ENCODE measurements at regions not wholly inside any gene's neighbourhood (a gene's known extent, or its start where the extent isn't known, plus 50 kb on each side); places are given as distances from the start of the nearest gene placed in this dataset.
"Not testable (repeated sequence)": the region's sequence is repeated elsewhere in the genome, so short reads cannot be mapped to it uniquely, and the experiment has no call there.

DNA sequence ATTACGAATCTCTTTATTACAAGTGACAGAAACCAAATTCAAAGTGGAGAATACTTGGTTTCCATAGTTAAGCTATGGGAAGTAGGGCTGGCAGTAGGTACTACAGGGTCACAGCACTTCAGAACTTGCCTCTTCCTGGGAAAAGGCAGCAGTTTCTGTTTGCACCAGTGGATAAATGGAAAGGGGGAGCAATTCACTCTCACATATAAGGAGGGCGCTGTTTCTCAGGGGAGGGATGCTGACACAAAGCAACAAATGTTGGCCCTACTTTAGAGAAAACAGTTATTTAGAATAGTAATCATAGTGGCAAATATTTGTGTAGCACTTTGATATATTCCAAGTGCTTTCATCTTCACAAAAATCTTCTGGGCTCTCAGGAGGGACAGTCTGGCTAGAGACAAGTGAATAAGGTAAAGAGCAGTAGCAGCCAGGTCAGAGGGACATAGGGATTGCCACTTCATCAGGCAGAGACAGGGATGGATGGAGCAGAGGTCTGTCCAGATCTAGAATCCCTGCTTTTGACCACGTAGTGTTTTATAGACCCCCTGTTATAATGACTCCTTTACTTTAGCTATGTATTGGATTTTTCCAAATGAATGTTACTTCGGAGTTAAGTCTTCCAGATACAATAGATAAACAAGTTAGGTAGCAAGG lies 554.8 kb upstream of the SGCD start:
- no peak for DNase-seq (ENCODE audit: low spot score)

DNA sequence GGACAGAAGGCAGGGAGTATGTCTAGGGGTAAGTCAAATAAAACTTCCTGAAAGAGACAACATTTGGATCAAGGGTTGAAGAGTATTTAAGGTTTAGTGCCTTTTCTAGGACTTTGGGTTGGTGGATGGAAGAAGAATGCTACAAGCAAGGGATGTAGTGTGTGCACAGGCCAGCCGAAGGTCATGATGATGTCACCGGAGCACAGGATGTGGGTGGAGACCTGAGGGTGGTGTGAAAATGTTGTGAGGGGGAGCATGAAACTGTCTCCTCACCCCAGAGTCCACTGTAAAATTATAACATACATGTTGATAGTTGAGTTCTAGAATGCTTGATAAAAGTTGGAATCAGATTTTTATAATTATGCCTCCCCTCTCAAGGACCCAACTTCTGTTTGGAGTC lies 553.3 kb upstream of the SGCD start:
- DNase-seq (ENCODE audit: low spot score), result no peak

- no peak for DNase-seq (ENCODE audit: low spot score)
These were observed 546.7 kb upstream of the SGCD start for GRCh38 chr5:155780260-155780659.

- peak; percentile 10 for DNase-seq (ENCODE audit: low spot score)
These were observed 543.7 kb upstream of the SGCD start for GRCh38 chr5:155783246-155783645.

GRCh38 chr5:155783791-155784190 lies 543.2 kb upstream of the SGCD start:
- DNase-seq (ENCODE audit: low spot score), result no peak

DNA sequence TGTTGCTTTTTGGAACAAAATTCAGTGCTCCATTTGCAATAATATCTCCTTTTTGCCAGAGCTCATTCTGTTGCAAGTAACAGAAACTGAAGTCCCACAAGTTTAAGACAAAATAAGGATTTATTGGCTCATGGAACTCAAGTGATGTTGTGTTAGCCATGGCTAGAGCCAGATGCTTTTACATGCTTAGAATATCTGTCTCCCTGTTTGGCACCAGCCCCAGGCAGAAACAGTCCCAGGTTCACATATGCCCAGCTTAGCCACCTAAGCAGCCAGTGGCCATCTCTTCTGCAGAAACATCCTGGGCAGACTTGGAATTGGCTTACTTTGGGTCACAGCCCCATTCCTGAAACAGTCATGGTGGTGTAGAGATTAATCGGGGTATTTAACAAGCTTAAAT lies 540.9 kb upstream of the SGCD start:
- DNase-seq (ENCODE audit: low spot score), result no peak

DNA sequence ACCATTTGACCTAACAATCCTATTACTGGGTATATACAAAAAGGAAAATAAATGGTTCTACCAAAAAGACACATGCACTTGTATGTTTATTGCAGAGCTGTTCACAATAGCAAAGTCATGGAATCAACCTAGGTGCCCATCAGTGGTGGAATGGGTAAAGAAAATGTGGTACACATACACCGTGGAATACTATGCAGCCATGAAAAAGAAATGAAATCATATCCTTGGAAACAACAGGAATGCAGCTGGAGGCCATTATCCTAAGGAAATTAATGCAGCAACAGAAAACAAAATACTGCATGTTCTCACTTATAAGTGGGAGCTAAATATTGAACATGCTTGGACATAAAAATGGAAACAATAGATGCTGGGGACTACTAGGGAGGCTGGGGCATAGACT lies 534.1 kb upstream of the SGCD start:
- no peak for DNase-seq (ENCODE audit: low spot score)

DNA sequence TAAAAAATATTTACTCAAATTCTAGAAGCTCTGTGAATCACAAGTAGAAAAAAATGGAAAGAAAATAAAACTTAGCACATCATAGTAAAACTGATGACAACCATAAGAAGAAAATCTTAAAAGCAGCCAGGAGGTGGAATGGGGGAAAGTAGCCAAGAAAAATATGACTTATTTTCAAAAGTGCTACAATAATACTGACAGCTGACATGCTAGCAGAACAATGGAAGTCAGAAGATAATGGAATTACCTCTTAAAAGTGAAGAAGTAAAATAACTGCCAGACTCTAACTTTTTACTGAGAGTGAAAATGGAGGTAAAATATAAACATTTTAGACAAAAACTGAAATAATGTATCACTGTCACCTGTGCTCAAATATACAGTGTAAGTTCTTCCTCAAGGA lies 532.2 kb upstream of the SGCD start:
- no peak for DNase-seq (ENCODE audit: low spot score)

DNA sequence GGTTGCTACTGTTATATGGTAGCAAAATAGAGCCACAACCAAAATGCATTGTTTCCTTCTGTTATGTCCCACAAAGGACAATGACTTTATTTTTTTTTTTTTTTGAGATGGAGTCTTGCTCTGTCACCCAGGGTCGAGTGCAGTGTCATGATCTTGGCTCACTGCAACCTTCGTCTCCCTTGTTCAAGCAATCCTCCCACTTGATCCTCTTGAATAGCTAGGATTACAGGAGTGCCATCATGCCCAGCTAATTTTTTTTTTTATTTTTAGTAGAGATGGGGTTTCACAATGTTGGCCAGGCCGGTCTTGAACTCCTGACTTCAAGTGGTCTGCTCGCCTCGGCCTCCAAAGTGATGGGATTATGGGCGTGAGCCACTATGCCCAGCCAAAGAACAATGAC lies 527.7 kb upstream of the SGCD start:
- no peak for DNase-seq (ENCODE audit: low spot score)

- DNase-seq (ENCODE audit: low spot score), result no peak
These were observed 518.9 kb upstream of the SGCD start for GRCh38 chr5:155807884-155808576.

- DNase-seq (ENCODE audit: low spot score), result no peak
These were observed 511.7 kb upstream of the SGCD start for GRCh38 chr5:155815248-155815647.

GRCh38 chr5:155822177-155822576 lies 504.8 kb upstream of the SGCD start:
- DNase-seq (ENCODE audit: low spot score), result no peak

DNA sequence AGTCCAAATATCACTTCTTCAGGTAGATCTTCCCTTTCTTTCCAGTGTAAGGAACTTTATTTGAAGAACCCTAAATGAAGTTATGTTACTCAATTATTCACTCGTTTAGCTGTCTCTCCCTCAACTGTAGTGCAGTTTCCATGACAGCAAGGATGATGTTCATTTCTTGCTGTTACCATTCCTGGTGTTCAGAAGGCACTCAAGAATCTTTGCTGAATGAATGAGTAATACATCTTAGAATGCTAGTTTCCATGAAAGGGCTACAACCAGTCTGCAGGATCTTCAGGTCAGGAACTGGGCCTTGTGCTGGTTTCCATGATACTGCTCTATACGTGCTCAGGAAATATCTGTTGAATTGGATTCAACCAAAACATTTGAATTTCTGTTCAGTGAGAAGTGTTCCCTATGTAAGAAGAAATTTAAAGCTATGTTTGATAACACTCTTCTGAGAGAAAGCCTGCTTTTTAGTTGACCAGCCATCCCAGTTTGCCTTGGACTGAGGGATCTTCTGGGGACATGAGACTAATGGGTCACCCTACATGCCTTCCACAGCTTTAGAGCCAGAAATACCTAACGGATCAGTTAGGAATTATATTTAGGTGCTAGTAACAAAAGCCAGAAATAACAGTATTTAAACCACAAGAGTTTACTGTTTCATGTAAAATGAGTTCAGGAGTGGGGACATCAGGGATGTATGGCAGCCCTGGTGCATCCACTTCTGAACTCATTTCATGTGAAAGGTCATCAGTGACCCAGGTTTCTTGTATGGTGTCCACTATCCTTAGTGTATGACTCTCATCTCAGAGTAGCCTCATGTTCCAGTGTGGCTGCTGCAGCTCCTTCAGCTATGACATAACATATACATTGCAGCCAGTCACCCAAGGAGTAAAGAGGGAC lies 500.1 kb upstream of the SGCD start:
- DNase-seq (ENCODE audit: low spot score), result peak; percentile 7

DNA sequence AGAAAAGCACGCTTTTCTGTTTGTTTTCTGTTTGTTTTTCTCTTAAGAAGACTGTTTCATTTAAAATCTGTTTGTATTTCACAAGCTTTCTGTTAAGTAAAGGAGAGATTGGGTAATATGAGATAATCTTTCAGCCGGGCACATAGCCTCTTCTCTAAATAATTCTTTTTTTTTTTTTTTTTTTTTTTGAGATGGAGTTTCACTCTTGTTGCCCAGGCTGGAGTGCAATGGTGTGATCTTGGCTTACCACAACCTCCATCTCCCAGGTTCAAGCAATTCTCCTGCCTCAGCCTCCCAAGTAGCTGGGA lies 499.5 kb upstream of the SGCD start:
- not testable (repeated sequence) for DNase-seq (ENCODE audit: low spot score)

GRCh38 chr5:155827949-155828348 lies 499.0 kb upstream of the SGCD start:
- no peak for DNase-seq (ENCODE audit: low spot score)

DNA sequence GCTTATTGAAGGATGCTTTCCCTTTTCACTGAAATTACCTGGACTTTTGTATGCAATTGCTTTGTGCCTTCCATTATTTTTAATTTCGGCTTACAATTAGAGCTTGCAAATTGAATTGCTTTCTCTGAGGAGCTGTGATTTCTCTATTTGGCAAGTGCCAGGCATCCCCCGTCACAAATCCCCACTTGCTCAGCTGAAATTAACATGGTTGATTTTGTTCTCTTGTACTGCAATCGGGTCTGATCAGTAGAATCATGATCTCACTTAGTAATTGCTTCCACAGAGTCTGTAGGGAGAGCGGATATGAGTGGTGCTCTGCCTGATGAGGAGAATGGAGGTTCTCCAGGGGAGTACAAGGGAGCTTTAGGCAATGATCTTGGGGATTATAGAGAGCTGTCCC lies 495.5 kb upstream of the SGCD start:
- DNase-seq (ENCODE audit: low spot score), result no peak

DNA sequence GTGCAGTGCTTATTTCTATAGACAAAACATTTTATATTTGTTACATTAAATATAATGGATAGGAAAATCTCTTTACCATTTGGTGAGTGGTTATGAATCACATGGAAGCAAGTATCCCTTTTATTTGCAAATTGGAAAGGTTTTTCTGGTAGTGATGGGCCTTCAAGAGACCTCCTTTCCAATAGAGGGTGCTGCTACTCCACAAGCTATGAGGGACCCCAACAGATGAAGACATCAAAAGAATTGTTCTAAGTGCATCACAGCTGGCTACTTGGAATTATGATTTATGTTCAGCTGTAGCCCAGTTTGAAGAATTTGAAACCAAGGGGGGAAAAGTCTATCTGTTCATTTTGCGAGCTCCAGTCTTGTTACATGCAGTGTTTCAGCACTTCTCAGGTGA lies 493.7 kb upstream of the SGCD start:
- peak; percentile 6 for DNase-seq (ENCODE audit: low spot score)

DNA sequence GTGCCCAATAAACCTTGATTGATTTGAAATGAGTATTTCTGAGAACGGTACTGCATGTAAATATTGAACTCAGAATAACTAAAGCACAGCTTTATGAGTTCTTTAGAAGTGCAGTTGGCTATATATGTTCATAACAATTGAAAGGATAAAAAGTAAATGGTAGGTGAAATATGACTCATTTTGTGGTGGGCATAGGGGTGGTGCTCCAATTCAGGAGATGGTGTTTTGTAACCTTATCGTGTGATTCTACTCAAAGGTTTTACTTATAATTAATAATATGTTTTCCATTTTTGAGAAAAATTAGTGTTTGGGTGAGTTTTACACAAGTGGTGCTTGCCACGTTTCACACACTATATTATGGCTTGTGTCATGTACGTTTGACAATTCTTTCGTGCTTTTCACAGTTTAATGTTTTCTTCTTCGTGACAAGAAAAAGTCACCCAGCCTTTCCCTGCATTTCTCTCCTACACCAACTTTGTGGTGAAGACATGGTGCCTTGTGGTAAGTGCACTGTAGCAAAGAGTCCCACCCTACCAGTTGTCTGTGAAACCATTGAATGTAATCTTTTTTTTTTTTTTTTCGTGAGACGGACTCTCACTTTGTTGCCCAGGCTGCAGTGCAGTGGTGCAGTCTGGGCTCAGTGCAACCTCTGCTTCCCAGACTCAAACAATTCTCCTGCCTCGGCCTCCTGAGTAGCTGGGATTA lies 492.5 kb upstream of the SGCD start:
- DNase-seq (ENCODE audit: low spot score), result no peak

DNA sequence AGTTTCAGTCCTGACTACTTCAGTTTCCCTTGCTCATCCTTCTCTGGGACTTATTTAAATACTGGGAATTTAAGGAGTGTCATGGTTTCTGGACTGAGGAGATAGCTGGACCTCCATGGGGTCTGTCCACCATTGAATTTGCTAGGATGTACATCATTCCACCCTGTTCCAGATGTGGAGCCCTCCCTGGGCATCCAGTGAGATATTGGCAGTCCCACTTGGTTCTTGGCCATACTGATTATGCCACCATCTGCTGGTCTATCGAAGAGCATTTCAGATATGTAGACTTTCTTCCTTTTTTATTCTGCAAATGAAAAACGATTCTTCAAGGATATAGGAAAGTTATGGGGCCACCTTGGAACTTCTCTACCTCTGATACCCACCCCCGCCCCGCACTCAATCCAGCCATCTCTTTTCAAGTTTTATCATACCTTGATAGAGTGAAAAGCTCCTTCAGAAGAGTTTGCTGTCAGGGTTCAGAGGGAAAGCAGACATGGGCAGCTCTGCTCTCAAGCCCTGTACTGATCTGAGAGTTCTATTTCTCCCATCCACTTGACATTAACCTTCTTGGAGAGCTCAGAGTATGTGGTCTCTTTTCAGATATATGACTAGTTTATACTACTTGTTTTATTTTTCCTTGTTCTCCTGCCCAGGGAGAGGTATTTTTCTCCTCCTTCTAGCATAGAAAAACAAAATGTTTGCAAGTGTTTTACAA lies 490.7 kb upstream of the SGCD start:
- DNase-seq (ENCODE audit: low spot score), result no peak

- DNase-seq (ENCODE audit: low spot score), result no peak
These were observed 488.6 kb upstream of the SGCD start for GRCh38 chr5:155838394-155838793.

GRCh38 chr5:155839251-155840037 lies 487.5 kb upstream of the SGCD start:
- DNase-seq (ENCODE audit: low spot score), result no peak

Data from AG08395 (cell line).